Ovary (tissue), 3 donors: ENCODE measurements at regions not wholly inside any gene's neighbourhood (a gene's known extent, or its start where the extent isn't known, plus 50 kb on each side); places are given as distances from the start of the nearest gene placed in this dataset.

ENCODE experiments used
- CTCF ChIP-seq, 3 donors: fragments of 450-650 bp in 2 of 3; fragments of 200-600 bp in 1 of 3; IDR thresholded peaks; one replicate each; pipeline versions ENCODE4 v1.5.1 to v1.8.0; 2016 to 2022; ENCODE audit warnings: antibody characterized with exemption in 3 of 3, mild to moderate bottlenecking in 1 of 3
- EP300 ChIP-seq: sonication (generic); formaldehyde crosslinking; IDR thresholded peaks from one replicate; pipeline ENCODE4 v1.6.1; 2017; ENCODE audit warnings: antibody characterized with exemption
- POLR2A ChIP-seq: fragments of 450-650 bp; IDR thresholded peaks from one replicate; pipeline ENCODE4 v1.6.1; 2017; ENCODE audit warnings: antibody characterized with exemption, mild to moderate bottlenecking, moderate library complexity
- donor health status: DM: no; HTN: no; CAD: no.

DNA sequence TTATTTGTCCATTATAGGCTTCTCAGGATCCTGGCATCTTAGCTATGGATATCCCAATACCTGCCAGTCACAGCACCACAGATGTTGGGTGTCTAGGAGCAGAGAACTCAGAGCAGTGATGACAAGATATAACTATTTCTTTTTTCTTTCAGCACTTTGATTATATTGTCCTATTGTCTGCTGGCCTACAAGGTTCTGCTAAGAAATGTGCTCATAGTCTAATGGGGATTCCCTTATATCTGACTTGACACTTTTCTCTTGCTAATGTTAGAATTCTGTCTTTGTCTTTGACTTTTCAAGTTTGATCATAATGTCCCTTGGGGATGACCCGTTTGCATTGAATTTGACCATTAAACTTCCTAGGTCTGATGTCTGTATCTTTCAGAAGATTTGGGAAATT lies 270.4 kb downstream of the OGFRL1 start:
- TF ChIP-seq POLR2A (no peak), CTCF (IDR thresholded peaks at IDR 0.05) (no peak), EP300 (no peak)
